GM19240 (cell line): ENCODE measurements at regions not wholly inside any gene's neighbourhood (a gene's known extent, or its start where the extent isn't known, plus 50 kb on each side); places are given as distances from the start of the nearest gene placed in this dataset.
"Not testable (repeated sequence)": the region's sequence is repeated elsewhere in the genome, so short reads cannot be mapped to it uniquely, and the experiment has no call there.

Experiments used
- DNase-seq: peaks from one replicate; pipeline ENCODE4 v3.0.0; 2011; ENCODE audit warnings: low spot score; ENCODE audit not compliant: insufficient read length

DNA sequence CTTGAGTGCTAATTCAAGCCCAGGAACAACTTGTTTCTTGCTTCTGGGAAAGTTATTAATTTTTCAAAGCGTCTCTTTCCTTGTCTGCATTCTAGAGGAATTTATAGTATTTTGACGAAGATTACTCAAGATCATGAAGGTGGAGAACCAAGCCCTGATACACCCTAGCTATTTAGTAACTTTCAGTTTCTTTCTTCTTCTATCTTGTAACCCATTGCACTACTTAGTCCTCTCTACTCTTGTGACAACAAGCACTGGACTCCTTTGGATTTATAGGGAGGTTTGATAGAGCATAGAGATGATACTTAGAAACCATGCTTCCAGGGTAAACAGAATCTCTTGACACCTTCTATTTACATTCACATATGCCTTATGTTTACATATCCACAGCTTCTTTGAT is 203.3 kb upstream of the GRM7 start:
- no peak for DNase-seq

DNA sequence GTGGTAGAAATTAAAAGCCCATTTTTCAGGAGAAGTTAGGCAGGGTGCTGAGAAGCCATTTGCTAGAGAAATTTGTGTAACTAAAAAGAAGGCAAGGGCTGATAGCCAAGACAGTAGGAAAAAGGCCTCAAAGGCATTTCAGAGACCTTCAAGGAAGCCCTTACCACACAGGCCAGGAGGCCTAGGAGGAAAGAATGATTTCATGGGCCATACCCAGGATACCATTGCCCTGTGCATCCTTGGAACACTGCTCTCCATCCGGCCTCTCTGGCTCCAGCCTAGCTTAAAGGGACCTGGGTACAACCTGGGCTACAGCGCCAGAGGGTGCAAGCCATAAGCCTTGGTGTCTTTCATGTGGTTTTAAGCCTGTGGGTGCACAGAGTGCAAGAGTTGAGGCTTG is 193.6 kb upstream of the GRM7 start:
- no peak for DNase-seq

DNA sequence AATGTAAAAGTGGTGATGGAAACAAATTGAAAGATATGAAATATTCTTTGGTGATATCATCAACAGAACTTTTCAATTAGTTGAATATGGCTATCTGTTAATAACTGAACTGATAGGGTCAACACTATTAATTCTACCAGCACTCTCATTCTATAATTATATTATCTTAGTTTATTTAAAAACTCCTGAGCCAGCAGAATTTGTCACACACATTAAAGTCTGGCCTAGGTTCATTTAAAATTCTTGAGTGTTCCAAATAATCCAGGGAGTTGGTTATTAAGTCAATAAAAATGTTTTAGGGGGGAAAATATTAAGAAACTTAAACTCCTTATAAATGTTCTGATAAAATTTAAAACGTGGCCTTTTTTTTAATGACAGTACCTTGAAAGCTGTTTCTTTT is 189.6 kb upstream of the GRM7 start:
- no peak for DNase-seq

DNA sequence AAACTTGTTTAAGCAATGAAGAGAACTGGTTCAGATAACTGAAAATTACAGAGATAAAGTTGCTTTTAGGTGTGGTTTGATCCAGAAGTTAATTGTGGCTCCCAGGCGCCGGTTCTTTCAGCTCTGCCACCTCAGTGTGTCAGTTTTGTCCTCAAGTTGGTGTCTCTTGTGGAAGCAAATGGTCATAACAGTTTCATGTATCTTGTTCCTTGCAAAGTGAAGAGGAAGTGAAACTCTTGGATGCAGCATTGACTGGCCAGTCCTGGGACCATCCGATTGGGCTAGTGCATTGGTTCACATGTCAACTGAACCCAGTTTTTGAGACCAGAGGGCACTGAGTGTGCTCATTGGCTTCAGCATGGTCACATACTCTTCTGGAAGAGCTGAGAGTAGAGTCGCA is 181.4 kb upstream of the GRM7 start:
- no peak for DNase-seq

DNA sequence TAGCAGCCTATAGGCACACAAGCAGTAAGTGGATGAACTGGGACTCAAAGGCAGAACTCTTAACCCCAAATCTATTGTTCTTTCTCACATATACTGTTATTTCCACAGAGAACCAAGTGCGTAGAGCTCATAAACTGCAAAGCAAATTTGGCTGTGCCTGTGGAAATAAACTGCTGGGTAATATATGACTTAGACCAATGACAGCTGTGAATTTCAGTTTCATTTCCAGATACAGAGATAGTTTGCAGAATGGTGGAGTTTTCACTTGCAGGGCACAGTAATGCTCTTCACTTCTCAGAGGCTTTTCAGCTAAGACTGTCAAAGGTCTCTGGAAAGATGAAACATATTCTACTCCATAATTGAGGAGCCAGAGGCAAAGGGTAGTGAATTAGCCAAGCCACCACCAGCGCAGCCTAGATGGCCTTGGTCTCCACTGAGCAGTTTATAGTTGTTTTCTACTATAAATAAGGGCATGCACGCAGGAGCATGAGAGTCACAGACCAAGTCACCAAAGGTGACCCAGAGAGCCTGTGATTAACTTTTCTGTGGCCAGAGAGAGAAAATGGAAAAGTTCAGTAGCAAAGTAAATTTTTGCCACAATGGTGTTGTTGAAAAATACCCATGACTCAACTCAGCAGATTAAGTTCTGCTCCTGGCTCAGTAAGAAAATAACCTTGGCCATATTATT is 180.7 kb upstream of the GRM7 start:
- no peak for DNase-seq

DNA sequence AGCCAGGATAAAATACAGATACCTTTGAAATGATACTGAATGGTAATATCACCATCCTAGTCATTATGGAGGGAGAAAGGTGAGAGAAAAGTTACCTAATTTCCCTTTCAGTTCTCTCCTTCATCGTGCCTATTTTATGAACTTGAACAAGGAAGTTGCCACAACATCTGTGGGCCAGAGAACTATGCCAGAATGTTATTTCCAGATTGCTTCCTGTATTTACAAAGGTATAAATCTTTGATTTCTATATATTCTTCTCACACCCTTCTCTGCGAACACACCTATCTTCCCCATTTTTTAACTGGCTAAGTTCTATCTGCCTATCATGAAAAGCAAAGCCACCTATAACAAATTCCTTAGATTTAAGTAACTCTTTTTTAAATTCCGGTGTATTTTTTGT is 163.6 kb upstream of the GRM7 start:
- no peak for DNase-seq

DNA sequence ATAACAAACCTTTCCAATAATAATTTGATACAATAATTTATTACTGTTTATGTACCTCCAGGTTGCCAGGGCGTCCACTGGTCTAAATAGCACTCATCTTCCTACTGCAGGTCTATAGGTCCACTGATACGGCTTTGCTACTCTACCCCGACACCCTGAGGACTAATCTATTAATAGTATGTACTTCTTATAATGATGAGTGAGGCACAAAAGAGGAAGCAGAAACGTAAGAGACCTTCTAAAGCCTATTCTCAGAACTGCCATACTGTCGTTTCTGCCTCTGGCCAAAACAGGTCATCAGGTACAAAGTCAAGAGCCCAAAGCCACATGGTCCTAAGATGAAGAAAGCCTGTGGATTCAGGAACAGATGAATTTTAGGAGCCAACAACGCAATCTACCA is 163.2 kb upstream of the GRM7 start:
- no peak for DNase-seq

DNA sequence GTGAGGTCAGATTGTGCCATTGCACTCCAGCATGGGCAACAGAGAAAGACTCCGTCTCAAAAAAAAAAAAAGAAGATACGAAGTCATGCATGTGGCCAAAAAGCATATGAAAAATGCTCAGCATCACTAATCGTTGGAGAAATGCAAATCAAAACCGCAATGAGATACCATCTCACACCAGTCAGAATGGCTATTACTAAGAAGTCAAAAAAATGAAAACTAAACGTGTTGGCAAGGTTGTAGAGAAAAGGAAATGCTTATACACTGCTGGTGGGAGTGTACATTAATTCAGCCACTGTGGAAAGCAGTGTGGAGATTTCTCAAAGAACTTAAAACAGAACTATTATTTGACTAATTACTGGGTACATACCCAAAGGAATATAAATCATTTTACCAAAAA is 156.1 kb upstream of the GRM7 start:
- not testable (repeated sequence) for DNase-seq

DNA sequence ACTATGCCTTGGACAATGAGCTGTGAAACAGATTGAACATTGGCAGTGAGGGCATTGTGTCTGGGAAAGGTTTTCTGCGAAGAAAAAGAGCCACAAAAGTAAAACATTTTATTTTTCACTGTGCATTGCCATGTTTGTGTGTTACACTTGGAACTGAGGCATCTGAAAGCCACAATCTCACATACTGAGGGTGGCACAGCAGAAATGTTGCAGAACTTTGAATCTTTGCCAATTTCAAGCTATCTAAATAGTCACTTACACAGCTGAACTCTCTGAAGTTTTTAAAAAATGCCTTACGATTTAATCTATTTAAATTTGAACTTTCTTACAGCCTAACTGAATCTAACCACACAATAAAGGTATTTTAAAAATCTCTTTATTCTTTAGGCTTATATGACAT is 154.1 kb upstream of the GRM7 start:
- no peak for DNase-seq

DNA sequence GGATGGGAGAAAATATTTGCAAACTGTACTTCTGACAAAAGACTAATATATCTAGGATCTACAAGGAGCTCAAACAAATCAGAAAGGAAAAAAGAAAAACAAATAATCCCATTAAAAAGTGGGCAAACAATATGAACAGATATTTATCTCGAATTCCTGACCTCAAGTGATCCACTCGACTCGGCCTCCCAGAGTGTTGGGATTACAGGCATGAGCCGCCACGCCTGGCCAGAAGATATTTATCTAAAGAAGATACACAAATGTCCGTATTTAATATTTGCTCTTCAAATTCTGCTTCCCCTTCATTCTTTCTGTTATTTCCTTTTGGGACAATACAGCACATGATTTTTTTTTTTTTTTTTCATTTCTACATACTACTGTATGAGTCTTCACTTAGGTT is 151.7 kb upstream of the GRM7 start:
- DNase-seq: no peak

DNA sequence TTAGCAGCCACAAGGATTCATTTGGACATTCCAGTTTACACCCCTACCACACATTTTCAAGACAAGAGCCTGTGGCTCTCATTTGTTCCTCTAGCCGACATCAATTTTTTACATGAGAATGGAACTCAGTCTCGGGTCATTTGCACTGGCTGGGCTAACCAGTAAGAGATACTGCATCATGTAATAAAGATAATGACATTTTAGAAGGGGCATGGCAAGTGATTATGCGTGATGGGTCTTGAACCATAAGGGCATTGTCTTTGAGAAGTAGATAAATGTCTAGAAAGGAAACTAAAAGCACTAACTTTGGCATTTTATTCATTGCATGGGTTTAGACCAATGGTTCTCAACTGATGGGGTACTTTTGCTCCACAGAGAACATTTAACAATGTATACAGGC is 146.0 kb upstream of the GRM7 start:
- no peak for DNase-seq

DNA sequence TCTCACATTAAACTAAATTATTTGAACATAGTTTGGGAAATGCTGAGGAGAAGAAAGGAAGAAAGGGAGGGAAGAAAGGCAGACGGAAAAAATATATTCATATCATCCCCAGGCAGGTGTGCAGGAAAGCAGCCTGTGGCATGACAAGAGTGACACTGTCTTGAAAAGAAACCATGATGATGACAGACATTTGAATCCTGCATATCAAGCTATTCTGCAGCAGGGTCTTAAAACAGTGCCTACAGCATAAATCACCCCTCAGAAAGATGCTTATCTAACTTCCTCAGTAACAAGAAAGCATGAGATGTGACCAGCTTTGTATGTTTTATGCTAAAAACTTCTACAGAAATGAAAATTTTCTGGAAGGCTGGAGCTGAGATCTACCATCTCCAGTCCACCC is 144.5 kb upstream of the GRM7 start:
- no peak for DNase-seq

DNA sequence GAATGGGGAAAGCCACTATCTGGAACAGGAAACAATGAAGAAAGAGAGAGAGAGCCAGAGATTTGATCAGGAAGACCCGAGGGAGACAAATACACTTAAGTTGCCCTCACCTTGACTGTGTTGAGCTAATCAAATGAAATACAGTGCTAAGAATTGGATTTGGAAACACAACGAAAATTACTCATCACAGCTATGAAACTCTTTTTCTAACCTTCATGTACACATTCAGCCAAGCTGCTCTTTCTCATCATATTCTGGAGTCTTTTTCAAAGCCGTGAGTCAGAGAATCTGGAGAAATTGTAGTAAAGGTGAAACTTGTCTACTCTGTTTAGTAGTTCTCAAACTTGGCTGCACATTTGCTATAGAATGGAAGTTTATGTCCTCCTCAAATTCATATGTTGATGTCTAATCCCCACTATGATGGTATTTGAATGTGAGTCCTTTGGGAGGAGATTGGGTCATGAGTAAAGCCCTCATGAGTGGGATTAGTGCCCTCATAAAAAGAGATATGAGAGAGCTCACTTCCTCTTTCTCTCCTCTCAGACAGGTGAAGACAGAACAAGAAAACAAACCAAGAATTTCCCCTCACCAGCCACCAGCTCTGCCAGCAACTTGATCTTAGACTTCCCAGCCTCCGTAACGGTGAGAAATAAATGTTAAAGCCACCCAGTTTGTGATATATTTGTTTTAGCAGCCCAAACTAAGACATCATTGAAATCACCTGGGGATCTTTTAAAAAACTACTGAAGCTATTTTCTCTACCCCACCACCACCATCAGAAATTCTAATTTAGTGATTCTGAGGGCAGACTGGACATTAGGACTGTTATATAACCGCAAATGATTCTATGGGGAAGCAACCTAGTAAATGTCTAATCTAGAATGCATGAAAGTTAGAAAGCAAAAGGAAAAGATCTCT is 143.6 kb upstream of the GRM7 start:
- peak; percentile 13 for DNase-seq

DNA sequence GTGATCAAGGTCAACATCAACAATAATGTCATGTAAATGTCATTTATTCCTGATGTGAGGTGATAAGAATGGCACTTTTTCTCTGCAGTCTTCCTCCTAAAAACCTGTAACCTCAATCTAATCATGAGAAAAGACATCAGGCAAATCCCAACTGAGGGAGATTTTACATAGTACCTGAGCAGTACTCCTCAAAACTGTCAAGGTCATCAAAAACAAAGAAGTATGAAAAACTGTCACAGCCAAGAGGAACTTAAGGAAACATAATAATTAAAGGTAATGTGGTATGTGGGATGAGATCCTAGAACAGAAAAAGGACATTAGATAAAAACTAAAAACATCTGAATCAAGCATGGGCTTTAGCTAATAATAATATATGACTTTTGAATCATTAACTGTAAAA is 140.9 kb upstream of the GRM7 start:
- no peak for DNase-seq

DNA sequence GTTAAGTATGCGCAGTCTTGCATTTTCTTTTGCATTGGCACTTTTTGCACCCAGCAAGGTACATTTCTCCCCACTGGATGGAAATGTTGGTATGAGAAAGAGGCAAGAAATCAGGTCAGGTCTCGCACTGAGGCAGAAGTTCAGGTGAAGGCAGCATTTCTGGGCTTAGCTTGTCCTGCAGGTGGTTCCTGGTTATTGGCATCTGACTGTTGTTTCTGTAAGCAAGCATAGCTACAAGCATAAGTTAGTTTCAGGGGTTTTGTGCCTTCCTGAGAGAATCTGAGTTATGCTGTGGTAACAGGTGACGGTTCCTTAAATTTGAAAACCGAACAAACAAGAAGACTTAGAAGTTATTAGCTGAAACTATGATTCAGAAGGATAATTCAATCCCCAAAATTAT is 139.4 kb upstream of the GRM7 start:
- DNase-seq: no peak

DNA sequence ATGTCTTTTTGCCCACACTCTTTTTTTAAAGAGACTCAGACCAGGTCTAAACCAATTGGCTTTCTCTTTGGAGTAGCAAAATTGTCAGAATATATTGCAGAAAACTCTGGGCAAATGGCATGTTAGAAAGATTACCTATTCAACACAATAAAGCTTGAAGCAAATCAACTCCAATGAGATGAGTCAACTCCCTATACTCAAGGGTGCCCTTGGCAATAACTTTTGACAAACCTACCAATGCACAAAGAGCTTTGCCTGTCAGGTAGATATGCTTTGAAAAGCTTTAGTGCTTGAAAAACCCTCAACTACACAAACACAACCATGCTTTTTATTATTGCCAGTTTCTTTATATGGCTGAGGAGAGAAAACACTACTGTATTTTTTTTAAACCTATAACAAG is 137.7 kb upstream of the GRM7 start:
- no peak for DNase-seq

DNA sequence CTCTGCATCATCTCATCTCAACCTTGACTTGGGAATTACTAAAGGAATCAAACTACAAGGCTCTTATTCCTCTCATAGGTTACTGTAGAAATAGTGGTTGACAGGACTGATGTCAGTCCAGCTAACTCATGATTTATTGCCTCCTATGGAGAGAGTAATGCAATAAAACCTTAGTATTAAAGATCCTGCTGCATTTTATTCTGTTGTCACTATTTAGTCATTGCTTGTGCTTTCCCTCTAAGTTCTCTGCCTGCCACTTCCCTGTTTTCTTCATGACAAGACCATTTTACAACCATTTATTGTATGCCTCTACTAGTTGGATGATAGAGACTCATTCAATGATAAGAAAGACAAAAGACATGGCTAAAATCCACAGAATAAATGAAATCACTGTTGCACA is 134.1 kb upstream of the GRM7 start:
- no peak for DNase-seq

DNA sequence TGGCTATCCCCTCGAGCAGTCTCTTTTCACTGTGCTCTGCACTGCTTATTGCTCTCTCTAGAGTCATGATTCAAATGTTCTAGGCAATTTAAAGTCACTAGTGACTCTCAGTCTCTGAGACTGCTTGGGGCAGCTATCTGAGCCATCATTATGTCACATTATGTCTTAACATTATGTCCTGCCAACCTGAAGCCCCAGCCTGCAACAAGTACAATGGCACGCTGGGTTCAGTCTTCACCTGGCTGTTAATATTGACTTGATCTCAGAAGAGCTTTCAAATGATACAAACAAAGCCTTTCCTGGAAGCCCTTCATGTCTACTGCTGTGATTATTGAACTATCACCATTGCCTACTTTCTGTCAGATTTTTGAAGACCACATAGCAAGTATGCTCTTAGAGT is 128.1 kb upstream of the GRM7 start:
- DNase-seq: no peak

DNA sequence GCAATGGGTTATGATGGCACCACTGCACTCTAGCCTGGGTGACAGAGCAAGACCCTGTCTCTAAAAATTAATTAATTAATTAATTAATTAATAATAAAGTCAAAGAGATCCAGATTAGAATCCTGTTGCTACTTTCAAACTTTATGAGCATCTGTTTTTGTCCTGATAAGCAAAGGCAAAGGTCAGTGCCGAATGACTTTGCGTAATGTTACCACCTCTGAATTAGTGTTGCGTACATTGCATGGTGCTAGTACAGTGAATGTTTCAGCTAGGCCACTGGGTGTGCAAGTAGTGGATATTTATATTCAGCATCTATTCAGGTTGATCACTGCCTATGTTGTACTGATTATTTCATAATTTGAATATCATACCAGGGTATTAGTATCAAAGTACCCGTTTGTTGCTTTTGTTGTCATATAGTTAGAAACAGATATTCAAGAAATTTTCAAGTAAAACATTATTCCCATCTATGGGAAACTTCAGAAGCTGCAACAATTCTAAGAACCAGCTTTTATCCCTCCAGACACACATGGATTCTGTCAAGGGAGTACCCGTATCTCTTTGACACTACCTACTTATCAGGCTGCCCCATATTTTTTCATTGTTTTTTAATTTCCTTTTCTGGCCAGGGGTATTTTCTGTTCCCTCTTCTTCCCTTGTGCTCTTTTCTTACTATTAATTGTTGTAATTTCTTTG is 127.1 kb upstream of the GRM7 start:
- DNase-seq: no peak

DNA sequence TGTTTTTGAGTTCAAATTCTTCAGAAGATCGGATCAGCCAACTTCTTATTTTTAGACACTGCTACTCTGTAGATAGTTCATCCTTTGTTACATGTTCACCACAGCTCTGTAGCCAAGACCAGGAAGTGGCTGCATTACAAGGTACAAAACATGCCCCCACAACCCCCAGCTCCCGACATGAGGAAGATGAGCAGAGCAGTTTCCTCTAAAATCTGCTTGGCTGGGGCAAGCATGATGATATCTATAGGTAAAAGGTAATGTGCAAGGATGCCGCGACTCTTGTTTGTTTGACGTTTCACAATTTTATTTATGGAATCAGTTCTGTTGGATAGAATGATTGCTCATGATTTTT is 126.5 kb upstream of the GRM7 start:
- DNase-seq: no peak

DNA sequence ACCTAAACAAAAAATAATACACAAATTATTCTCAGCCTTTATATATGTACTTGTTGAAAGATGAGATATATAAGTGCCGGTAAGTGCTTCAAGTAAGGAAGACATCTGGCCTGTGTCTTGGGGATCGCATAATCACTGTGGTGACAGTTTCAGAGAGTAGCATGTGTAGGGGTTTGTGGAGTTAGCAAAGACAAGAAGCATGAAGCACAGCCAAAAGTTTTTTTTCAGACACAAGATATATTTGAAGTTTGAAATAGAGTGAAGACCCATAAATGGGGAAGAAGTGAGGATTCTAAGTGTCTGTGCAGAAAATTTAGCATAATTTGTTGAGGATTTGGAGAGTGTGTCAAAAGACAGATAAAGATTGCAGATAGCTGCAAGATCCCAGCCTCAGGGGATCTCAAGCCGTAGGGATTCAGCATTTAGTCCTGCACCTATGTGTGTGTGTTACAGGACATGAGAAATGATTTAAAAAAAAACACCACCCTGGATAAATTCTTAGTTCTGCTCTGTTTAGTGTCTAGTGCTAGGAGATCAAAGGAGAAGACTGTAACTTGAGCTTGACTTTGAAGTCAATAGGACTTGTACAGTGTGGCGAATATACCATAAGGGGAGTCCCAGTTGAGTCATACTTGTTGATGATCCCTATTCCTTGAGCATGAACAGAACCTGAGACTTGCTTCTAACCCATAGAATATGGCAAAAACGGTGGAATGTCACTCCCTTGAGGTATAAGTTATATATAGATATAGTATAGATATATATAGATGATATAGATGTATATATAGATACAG is 123.9 kb upstream of the GRM7 start:
- no peak for DNase-seq

DNA sequence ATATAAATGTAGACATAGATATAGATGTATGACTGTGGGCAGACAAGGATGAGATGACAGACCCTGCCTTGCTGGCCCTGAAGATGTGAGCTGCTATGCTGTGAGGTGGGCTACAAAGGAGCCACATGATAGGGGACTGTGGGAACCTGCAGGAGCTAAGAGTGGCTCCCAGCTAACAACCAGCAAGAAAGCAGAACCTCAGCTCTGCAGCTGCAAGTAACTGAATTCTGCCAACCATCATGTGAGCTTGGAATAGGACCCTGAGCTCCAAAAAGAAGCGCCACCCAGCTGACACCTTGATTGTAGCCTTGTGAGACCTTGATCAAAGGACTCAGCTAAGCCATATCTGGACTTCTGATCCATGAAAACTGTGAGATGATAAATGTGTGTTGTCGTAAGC is 123.3 kb upstream of the GRM7 start:
- no peak for DNase-seq
